Anterior cingulate cortex (tissue), 58 donors: ENCODE measurements at regions not wholly inside any gene's neighbourhood (a gene's known extent, or its start where the extent isn't known, plus 50 kb on each side); places are given as distances from the start of the nearest gene placed in this dataset.
A peak's percentile ranks its signal among the peaks of the same experiment; 100 is the strongest.
"Not testable (repeated sequence)": the region's sequence is repeated elsewhere in the genome, so short reads cannot be mapped to it uniquely, and the experiment has no call there.

Experiments used
- DNase-seq, 58 donors: peaks; one replicate each; lab custom pipeline; 2025; lab: John Stamatoyannopoulos, UW

DNA sequence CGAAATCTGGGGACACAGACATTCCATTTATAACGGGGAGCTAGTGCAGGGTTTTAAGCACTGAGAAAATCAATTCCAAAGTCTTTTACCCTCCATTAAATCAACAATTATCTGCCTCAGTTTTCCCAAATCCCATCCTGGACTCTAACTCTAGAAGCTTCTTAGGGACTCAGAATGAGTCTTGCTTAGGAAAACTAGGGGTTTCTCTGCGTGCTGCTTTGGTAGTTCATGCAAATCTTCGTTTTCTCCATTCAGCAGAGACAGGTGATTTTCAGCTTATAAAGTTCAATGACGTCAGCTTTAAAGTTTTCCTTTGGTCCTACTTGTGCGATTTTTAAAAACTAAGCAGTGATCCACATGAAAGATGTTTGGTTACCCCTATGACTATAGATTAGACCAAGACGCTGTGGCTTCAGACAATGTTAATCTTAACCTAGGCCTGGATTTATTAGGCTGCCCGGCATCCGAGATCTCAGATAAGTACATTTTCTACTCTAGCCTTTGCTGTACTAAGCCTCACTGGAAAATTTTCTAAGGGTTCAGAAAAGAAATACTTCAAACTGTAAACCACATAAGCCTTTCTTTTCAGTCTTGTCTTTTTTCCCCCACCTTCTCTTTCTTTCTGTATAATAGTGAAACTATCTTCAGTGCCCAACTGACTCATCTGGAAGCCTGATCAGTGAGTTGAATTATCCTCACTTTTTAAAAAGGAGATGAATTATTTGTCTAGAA, 121.4 kb upstream of the GATB start:
- no peak for DNase-seq

GRCh38 chr4:151879705-151880445, 119.1 kb upstream of the GATB start:
- no peak for DNase-seq

DNA sequence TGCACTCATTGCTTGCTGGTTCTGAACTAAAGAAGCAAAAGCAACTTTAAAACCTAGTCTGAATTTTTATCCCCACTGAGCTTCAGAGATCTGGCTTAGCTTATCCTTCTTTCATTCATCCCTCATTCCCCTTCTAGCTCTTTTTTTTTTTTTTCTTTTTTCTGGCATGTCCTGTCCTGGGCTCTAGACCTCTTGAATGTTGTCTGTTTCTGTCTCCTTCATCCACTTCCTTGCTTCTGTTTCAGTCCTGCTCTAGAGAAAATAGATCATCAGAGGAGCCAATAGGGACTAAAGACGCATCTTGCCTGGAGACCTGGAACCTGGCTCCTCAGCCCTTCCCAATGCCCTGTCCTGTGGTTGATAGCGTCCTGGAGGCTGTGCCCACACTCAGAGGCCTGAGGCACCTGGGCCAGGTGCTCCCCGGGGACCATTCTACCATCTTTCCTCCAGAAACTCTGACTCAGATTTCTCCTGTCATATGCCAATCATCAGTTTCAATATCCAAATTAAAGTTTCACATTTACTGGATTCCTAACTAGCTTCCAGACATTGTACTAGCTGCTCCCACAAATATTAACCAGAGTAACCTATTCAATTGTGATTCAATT, 115.7 kb upstream of the GATB start:
- DNase-seq: no peak

- no peak for DNase-seq
Measured at GRCh38 chr4:151874328-151874727, 113.5 kb upstream of the GATB start.

DNA sequence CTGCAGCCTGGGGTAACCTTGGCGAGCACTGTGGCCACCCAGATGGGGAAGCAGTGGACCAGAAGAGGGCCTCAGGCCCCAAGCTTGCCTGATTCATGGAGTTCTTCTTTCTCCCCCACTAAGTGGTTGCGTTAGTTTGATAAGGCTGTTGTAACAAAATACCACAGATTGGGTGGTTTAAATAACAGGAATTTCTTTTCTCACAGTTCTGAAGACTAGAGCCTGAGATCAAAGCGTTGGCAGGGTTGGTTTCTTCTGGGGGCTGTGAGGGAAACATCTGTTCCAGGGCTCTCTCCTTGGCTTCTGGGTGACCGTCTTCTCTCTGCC, 105.7 kb upstream of the GATB start:
- no peak for DNase-seq

GRCh38 chr4:151865744-151866591, 105.2 kb upstream of the GATB start:
- peak in 33 of 58 donors; percentile 8 to 86 (median 56) for DNase-seq

DNA sequence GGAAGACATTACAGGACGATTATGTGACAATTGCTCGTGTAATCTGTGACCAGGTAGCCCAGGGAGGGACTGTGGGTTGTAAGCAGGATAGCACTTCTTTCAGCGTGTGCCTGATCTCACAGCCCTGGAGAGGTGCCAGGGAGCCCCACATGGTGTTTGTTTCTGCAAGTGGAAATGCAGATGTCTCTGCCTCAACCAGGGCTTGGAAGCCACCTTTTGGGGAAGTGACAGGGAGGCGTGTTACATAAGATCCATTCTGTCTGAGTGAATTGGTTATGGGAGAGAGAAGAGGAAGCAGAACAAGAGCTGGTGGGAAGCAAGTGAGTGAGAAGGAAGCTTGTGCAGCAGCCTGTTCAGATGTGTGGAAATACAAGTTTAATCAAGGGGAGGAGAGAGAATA, 104.5 kb upstream of the GATB start:
- peak in 52 of 58 donors; percentile 11 to 88 (median 54) for DNase-seq

- no peak for DNase-seq
Measured at GRCh38 chr4:151864068-151864467, 103.3 kb upstream of the GATB start.

DNA sequence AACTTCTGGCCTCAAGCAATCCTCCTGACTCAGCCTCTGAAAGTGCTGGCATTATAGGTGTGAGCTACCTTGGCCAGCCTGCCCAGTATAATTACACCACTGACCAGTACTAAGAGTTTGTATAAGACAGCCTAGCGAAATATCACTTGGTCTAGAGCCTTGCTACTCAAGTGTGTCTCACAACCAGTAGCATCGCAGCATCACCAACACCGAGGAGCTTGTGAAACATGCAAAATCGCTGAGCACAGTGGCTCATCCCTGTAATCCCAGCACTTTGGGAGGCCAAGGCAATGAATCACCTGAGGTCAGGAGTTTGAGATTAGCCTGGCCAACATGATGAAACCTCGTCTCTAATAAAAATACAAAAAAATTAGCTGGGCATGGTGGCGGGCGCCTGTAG, 102.0 kb upstream of the GATB start:
- DNase-seq: no peak

GRCh38 chr4:151860561-151861093, 99.8 kb upstream of the GATB start:
- DNase-seq: peak in 29 of 58 donors; percentile 2 to 72 (median 24)

DNA sequence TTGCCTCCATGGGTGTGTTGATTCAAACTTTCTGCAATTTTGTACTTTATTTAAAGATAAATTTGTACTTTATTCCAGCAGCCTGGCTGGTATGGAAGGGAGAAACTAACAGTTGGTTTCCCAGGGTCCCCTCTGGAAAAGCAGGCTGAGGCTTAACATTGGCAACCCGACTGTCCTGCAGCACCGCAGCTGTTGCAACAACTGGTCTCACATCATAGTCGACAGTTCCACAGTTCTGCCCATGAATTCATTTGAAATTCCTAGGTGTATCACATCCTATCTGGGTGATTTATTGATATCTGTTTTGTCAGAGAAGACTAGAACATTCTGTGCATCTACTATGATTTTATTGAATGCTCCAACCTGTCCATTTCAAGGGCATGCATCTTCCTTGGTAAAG, 98.8 kb upstream of the GATB start:
- no peak for DNase-seq

DNA sequence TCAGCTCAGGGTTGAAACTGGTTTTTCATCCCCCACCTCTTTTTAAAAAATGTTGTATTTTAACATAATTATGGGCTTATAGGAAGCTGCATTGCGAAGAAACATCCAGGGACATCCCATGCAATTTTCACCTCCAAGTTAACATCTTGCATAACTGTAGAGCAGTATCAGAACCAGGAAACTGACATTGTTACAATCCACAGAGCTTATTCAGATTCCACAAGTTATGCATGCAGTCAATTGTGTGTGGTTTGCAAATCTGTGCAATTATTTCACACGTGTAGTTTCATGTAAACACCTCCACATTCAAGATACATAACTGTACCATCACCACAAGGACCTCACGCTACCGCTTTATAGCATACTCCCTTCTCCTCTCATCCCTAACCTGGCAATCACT, 97.5 kb upstream of the GATB start:
- no peak for DNase-seq

DNA sequence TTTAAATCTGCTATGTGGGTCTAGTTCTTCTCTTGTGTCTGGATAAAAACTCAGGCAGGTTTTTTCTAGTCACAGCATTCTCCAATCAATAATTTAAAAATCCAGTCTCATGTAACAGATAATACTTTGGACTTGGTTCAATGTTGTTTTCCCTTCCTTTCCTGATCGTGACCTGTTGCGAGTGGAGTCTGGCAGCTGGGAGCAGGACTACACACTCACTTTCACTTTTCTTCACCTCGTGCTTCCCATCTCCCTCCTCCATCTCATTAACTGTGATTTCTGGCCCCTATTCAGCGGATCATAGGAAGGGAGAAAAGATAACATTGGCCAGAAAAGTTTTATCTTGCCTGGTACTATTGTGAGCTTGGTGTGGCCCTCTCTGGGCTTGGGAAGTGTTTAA, 96.6 kb upstream of the GATB start:
- no peak for DNase-seq

GRCh38 chr4:151855747-151856146, 94.9 kb upstream of the GATB start:
- no peak for DNase-seq

DNA sequence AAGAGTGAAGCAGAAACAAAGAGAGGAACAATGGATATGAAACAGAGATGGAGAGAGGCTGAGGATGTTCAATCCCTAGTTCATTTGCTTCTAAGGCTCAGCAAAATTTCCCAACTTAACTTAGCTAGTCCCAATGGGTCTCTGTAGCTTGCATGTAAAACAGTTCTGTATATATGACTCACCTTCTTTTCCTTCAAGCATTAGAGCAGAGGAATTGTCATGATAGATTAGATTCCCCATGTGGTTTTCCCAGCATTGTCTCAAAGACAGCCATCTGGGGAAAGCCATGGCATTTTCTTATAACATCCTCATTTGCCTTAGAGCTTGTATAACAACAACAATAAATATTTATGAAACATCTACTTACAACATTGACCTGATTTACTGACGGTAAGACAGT, 93.9 kb upstream of the GATB start:
- no peak for DNase-seq

DNA sequence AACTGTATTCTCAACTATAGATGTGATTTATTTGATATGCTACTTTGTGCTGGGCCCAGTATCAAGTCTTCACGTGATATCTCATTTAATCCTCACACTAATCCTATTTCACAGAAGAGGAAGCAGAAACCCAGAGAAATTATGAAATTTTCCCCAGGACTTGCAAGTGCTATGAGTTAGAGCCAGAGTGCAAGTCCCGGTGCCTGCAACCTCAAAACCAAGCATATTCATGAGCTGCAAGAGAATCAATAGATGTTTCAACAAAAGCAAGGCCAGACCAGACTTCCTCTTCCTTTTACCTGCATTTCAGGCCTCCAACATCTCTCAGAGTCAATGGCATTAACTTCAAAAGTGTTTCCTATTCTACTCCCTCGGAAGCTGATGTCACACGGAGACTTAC, 92.2 kb upstream of the GATB start:
- no peak for DNase-seq

DNA sequence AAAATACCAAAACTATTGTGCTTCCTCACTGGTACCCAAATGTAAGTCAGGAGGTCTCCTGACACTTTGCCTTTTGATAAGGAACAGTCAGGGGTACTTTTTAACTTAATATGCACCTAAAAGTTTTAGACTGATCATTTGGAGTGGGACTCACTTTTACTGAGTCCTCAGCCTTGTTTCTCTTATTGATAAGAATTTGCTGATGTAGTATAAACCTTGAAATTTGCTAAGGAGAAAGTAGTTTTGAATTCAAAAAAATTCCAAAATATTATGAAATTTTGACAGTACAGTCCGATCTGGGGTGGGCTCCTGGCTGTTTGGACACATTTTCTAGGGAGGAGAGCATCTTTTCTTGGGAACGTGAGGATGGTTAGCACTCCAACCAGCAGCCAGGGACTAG, 91.4 kb upstream of the GATB start:
- DNase-seq: no peak

DNA sequence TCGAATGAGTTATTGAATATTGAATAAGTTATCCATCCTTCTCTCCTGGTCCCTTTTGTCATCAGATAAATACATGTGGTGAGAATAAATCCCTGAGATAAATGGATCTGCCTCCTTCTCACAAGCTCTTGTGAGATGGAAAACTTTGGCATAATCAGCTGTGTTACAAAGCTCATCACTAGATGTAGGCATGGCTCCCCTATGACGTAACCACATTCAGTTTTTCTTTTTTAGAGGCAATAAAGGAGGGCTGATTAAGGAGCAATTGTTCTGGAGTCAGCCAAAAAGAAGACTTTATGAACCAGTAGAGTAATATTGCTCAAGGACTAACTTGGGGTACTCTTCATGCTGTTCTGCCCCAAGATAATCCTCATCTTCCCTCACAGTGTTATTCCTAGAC, 90.5 kb upstream of the GATB start:
- DNase-seq: no peak

- peak in 2 of 58 donors; percentile 2 to 12 for DNase-seq
Measured at GRCh38 chr4:151850791-151851213, 90.0 kb upstream of the GATB start.

GRCh38 chr4:151845551-151845950, 84.7 kb upstream of the GATB start:
- not testable (repeated sequence) for DNase-seq
